Omental fat pad (tissue), 3 donors: ENCODE measurements at regions not wholly inside any gene's neighbourhood (a gene's known extent, or its start where the extent isn't known, plus 50 kb on each side); places are given as distances from the start of the nearest gene placed in this dataset.

ENCODE experiments used
- ATAC-seq: fragments of 150-250 bp; one replicate; pipeline ENCODE4 v1.9.1; 2016; ENCODE audit warnings: mild to moderate bottlenecking, moderate library complexity; ENCODE audit not compliant: low FRiP score
- DNase-seq: peaks from one replicate; pipeline ENCODE4 v3.0.0-alpha.2; 2019; ENCODE audit warnings: low spot score
- TF ChIP-seq, protein P1 (sequence below), 3 donors: fragments of 450-650 bp; IDR thresholded peaks; one replicate each; pipeline ENCODE4 v1.5.1; 2016 to 2017; ENCODE audit warnings: antibody characterized with exemption in 3 of 3, mild to moderate bottlenecking in 3 of 3, moderate library complexity in 2 of 3

DNA sequence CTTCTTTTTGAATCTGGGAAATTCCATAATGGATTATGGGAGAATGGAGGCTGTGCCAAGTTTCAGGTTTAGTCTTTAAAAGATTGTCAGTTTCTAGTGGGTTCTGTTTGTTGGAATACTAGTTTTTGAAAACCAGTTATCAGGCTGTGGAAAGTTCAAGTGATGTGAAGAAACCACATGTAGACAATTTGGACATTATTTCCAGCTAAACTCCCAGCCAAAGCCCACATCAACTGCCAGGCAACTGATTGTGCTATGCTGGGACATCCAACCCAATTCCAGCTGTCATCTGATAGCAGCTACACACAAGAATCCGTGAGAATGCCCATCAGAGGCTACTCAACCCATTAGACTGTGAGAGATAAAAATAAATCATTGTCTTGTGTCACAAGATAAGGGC is 546.1 kb upstream of the ADAMTS5 start:
- ATAC-seq = no peak
- no peak for DNase-seq
- TF ChIP-seq, protein P1, sequence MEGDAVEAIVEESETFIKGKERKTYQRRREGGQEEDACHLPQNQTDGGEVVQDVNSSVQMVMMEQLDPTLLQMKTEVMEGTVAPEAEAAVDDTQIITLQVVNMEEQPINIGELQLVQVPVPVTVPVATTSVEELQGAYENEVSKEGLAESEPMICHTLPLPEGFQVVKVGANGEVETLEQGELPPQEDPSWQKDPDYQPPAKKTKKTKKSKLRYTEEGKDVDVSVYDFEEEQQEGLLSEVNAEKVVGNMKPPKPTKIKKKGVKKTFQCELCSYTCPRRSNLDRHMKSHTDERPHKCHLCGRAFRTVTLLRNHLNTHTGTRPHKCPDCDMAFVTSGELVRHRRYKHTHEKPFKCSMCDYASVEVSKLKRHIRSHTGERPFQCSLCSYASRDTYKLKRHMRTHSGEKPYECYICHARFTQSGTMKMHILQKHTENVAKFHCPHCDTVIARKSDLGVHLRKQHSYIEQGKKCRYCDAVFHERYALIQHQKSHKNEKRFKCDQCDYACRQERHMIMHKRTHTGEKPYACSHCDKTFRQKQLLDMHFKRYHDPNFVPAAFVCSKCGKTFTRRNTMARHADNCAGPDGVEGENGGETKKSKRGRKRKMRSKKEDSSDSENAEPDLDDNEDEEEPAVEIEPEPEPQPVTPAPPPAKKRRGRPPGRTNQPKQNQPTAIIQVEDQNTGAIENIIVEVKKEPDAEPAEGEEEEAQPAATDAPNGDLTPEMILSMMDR (IDR thresholded peaks at IDR 0.05) = no peak

DNA sequence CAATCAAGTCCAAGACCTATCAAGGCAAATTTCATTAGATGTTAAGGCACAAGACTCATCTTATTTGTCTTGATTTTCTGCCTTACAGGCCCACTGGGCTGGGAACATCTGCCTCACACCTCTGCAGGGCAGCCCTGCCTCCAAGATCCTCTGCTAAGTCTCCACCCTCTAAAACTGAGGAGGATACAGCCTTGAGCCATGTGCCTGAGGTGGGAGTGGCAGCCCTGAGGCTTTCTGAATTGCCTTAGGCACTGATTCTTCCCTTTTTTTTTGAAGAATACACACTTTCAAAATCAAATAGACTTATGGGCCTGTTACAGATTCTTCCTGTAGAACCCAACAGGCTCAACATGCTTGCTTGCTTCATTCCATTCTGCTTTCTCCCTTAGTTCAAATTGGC is 544.3 kb upstream of the ADAMTS5 start:
- no peak for DNase-seq
- TF ChIP-seq, protein P1 (IDR thresholded peaks at IDR 0.05) = no peak
- no peak for ATAC-seq

GRCh38 chr21:27507695-27508094 is 540.8 kb upstream of the ADAMTS5 start:
- ATAC-seq (no peak), DNase-seq (no peak)
- TF ChIP-seq, protein P1 (IDR thresholded peaks at IDR 0.05) = no peak

GRCh38 chr21:27505516-27505915 is 538.6 kb upstream of the ADAMTS5 start:
- DNase-seq = no peak
- TF ChIP-seq, protein P1 (IDR thresholded peaks at IDR 0.05) = no peak
- no peak for ATAC-seq

DNA sequence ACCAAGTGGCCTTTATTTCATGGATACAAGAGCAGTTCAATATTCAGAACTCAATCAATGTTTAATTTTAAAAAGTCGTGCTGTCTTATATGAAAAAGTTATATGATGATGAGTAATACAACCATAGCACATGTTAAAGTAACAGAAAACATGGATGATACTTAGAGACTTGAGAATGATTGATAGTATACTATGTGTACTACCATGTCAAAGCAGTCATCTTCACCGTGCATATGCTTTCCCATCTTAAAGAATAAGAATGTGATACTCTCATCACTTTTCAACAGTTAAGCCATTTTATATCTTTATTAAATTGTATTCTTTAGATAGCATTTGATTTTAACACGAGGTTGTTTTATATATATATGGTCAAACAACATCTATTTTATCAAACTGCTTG is 535.9 kb upstream of the ADAMTS5 start:
- no peak for ATAC-seq
- no peak for DNase-seq
- TF ChIP-seq, protein P1 (IDR thresholded peaks at IDR 0.05) = no peak

GRCh38 chr21:27498025-27498424 is 531.1 kb upstream of the ADAMTS5 start:
- TF ChIP-seq, protein P1 (IDR thresholded peaks at IDR 0.05) = no peak
- ATAC-seq (no peak), DNase-seq (no peak)

DNA sequence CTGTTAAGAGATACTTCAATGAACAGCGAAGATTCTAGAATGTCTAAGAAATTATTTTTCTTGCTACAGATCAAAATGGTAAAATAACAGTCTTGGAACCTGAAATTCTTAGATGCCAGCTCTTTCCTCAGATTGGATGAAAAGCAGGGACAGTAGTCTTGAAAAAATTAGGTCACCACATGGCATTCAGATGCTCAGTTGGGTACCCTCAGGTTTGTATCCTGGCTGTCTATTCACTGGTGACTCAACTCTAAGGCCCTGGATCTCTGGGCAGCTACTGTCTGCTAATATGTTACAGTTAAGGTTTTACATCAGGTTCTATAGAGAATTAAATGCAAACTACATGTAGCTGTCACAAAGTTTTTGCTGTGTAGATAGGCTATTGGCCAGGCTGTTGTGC is 528.9 kb upstream of the ADAMTS5 start:
- DNase-seq = no peak
- TF ChIP-seq, protein P1 (IDR thresholded peaks at IDR 0.05) = no peak
- no peak for ATAC-seq
